ENCODE measurements at regions not wholly inside any gene's neighbourhood (a gene's known extent, or its start where the extent isn't known, plus 50 kb on each side); places are given as distances from the start of the nearest gene placed in this dataset.

DNA sequence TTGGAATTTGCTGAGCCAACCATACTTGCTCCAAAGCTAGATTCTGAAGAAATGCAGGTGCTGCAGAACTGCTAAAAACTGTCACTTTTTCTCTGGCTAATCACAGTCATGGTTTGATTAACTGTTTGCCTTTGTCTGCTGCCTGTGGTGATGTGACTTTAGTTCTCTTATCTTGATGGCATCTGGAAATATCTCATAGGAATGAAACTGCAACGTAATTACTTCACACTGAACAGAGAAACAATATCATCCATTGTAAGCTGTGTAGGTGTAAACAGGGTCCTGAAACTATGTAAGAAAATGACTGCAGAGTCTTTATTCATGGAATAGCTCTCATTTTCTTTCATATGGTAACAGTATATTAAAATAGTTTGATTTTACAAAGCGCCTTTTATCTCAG lies 721.9 kb upstream of the HS3ST5 start (continued):
- TF ChIP-seq, protein P1, sequence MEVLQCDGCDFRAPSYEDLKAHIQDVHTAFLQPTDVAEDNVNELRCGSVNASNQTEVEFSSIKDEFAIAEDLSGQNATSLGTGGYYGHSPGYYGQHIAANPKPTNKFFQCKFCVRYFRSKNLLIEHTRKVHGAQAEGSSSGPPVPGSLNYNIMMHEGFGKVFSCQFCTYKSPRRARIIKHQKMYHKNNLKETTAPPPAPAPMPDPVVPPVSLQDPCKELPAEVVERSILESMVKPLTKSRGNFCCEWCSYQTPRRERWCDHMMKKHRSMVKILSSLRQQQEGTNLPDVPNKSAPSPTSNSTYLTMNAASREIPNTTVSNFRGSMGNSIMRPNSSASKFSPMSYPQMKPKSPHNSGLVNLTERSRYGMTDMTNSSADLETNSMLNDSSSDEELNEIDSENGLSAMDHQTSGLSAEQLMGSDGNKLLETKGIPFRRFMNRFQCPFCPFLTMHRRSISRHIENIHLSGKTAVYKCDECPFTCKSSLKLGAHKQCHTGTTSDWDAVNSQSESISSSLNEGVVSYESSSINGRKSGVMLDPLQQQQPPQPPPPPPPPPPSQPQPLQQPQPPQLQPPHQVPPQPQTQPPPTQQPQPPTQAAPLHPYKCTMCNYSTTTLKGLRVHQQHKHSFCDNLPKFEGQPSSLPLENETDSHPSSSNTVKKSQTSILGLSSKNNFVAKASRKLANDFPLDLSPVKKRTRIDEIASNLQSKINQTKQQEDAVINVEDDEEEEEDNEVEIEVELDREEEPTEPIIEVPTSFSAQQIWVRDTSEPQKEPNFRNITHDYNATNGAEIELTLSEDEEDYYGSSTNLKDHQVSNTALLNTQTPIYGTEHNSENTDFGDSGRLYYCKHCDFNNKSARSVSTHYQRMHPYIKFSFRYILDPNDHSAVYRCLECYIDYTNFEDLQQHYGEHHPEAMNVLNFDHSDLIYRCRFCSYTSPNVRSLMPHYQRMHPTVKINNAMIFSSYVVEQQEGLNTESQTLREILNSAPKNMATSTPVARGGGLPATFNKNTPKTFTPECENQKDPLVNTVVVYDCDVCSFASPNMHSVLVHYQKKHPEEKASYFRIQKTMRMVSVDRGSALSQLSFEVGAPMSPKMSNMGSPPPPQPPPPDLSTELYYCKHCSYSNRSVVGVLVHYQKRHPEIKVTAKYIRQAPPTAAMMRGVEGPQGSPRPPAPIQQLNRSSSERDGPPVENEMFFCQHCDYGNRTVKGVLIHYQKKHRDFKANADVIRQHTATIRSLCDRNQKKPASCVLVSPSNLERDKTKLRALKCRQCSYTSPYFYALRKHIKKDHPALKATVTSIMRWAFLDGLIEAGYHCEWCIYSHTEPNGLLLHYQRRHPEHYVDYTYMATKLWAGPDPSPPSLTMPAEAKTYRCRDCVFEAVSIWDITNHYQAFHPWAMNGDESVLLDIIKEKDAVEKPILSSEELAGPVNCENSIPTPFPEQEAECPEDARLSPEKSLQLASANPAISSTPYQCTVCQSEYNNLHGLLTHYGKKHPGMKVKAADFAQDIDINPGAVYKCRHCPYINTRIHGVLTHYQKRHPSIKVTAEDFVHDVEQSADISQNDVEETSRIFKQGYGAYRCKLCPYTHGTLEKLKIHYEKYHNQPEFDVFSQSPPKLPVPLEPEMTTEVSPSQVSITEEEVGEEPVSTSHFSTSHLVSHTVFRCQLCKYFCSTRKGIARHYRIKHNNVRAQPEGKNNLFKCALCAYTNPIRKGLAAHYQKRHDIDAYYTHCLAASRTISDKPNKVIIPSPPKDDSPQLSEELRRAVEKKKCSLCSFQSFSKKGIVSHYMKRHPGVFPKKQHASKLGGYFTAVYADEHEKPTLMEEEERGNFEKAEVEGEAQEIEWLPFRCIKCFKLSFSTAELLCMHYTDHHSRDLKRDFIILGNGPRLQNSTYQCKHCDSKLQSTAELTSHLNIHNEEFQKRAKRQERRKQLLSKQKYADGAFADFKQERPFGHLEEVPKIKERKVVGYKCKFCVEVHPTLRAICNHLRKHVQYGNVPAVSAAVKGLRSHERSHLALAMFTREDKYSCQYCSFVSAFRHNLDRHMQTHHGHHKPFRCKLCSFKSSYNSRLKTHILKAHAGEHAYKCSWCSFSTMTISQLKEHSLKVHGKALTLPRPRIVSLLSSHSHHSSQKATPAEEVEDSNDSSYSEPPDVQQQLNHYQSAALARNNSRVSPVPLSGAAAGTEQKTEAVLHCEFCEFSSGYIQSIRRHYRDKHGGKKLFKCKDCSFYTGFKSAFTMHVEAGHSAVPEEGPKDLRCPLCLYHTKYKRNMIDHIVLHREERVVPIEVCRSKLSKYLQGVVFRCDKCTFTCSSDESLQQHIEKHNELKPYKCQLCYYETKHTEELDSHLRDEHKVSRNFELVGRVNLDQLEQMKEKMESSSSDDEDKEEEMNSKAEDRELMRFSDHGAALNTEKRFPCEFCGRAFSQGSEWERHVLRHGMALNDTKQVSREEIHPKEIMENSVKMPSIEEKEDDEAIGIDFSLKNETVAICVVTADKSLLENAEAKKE (CRISPR knock-in tag; IDR thresholded peaks at IDR 0.05), result no peak
- TF ChIP-seq EZH2 (IDR thresholded peaks at IDR 0.05; ENCODE audit: low read depth, unreplicated experiment) (no peak), NANOG (IDR thresholded peaks at IDR 0.05; ENCODE audit: borderline replicate concordance) (no peak)

DNA sequence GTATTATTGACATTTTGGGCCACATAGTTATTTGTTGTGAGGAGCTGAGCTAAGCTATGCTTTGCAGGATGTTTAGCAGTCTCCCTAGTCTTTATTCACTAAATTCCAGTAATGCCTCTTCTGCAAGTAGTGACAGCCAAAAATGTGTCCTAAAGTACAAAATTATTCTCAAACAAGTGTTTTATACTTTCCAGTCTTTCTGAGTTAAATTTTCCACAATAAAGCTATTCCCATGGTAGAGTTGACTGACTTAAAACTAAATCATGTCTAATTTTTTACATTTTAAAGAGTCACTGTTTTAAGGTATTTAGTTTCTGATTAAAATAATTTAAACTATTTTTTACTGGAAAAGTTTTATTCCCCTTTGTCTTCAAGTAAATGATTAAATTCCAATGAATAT lies 717.8 kb upstream of the HS3ST5 start:
- H3K4me2 ChIP-seq, result no peak overlapping the region
- Mint-ChIP-seq H3K4me1 (no peaks in the 10 kb centered on the region), H3K9me3 (peaks cover 4% of the 10 kb centered on the region; the same call in 2 of the 3 replicates), H3K27ac (no peak overlapping the region), H3K36me3 (ENCODE audit: low read depth) (no peaks in the 10 kb centered on the region; the same call in 2 of the 3 replicates), H3K4me3 (no peak overlapping the region), H3K27me3 (ENCODE audit: insufficient read depth, low read depth, poor library complexity) (no peaks in the 10 kb centered on the region)
- H4K20me1 ChIP-seq (replicated peaks; ENCODE audit: insufficient read depth), result no peaks in the 10 kb centered on the region
- H3K79me2 ChIP-seq (replicated peaks; ENCODE audit: insufficient read depth), result no peaks in the 10 kb centered on the region
- no peaks in the 10 kb centered on the region for H3K4me1 ChIP-seq (ENCODE audit: insufficient read depth)
- H3K9me2 ChIP-seq (ENCODE audit: insufficient read depth), result no peaks in the 10 kb centered on the region
- no peak for DNase-seq (ENCODE audit: low spot score)
- no peak for ATAC-seq
- H3K27ac ChIP-seq (ENCODE audit: low read depth), result no peak overlapping the region
- no peaks in the 10 kb centered on the region for H3F3A ChIP-seq (replicated peaks; ENCODE audit: low read depth)
- peaks cover 8% of the 10 kb centered on the region for H3K27me3 ChIP-seq (ENCODE audit: insufficient read depth)
- H3K36me3 ChIP-seq (ENCODE audit: insufficient read depth), result no peaks in the 10 kb centered on the region
- H3K4me3 ChIP-seq, result no peak overlapping the region
- H2AFZ ChIP-seq, result no peak overlapping the region
- TF ChIP-seq, protein P1 (CRISPR knock-in tag; IDR thresholded peaks at IDR 0.05), result no peak
- TF ChIP-seq STAT1 (IDR thresholded peaks at IDR 0.05; ENCODE audit: unreplicated experiment), result no peak
- TF ChIP-seq ZNF331 (CRISPR knock-in tag; IDR thresholded peaks at IDR 0.05; ENCODE audit: low read depth), result no peak
- TF ChIP-seq, protein P2, sequence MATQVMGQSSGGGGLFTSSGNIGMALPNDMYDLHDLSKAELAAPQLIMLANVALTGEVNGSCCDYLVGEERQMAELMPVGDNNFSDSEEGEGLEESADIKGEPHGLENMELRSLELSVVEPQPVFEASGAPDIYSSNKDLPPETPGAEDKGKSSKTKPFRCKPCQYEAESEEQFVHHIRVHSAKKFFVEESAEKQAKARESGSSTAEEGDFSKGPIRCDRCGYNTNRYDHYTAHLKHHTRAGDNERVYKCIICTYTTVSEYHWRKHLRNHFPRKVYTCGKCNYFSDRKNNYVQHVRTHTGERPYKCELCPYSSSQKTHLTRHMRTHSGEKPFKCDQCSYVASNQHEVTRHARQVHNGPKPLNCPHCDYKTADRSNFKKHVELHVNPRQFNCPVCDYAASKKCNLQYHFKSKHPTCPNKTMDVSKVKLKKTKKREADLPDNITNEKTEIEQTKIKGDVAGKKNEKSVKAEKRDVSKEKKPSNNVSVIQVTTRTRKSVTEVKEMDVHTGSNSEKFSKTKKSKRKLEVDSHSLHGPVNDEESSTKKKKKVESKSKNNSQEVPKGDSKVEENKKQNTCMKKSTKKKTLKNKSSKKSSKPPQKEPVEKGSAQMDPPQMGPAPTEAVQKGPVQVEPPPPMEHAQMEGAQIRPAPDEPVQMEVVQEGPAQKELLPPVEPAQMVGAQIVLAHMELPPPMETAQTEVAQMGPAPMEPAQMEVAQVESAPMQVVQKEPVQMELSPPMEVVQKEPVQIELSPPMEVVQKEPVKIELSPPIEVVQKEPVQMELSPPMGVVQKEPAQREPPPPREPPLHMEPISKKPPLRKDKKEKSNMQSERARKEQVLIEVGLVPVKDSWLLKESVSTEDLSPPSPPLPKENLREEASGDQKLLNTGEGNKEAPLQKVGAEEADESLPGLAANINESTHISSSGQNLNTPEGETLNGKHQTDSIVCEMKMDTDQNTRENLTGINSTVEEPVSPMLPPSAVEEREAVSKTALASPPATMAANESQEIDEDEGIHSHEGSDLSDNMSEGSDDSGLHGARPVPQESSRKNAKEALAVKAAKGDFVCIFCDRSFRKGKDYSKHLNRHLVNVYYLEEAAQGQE (IDR thresholded peaks at IDR 0.05; ENCODE audit: unreplicated experiment), result no peak
- no peak for TF ChIP-seq JUNB (IDR thresholded peaks at IDR 0.05; ENCODE audit: unreplicated experiment)

Measured in GM23338 (cell line).